ENCODE measurements at regions not wholly inside any gene's neighbourhood (a gene's known extent, or its start where the extent isn't known, plus 50 kb on each side); places are given as distances from the start of the nearest gene placed in this dataset.

DNA sequence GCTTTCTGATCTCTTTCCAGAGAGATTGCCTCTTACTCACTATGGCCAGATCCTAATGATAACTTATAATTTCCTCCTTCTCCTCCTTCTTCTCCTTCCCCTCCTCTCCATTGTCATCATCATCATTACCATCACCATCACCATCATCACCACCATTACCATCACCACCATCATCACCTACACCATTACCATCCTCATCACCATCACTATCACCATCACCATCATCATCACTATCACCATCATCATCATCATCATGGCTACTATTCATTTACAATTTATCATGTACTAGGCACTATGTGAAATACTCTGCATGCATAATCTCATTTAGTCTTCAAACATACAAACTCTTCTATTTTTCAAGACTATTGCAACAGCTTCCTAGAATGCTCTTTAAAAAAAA lies 540.9 kb upstream of the C16orf82 start:
- TF ChIP-seq YY1 (IDR thresholded peaks at IDR 0.05; ENCODE audit: insufficient read depth, insufficient read length): no peak
- TF ChIP-seq SUZ12 (IDR thresholded peaks at IDR 0.05; ENCODE audit: extremely low read depth, insufficient read depth, insufficient read length): no peak

Data from NT2/D1 (cell line).